HuH-7.5 (cell line): ENCODE measurements at regions not wholly inside any gene's neighbourhood (a gene's known extent, or its start where the extent isn't known, plus 50 kb on each side); places are given as distances from the start of the nearest gene placed in this dataset.

Experiments
- DNase-seq: peaks from one replicate; pipeline ENCODE4 v3.0.0; 2011; ENCODE audit warnings: low spot score

GRCh38 chr2:12168791-12169388 is 422.5 kb downstream of the LPIN1 start:
- DNase-seq: no peak

DNA sequence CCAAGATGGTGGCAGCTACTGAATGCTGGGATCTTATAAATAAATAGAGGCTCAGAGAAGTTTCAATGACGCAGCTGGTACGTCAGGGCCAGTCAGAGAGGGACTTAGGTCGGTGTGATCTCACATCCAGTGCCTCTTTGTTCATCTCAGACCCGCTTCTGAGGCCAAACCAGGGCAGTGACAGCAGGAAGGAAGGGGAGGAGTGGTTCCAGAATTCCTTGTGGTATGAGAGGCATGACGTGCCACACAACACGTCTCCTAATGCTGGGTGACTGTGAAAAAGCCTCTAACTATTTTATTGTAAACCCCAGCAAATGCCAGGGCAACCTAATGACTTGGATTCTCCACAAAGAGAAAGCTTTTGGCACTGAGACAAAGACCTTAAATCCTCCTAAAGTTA is 423.3 kb downstream of the LPIN1 start:
- no peak for DNase-seq

DNA sequence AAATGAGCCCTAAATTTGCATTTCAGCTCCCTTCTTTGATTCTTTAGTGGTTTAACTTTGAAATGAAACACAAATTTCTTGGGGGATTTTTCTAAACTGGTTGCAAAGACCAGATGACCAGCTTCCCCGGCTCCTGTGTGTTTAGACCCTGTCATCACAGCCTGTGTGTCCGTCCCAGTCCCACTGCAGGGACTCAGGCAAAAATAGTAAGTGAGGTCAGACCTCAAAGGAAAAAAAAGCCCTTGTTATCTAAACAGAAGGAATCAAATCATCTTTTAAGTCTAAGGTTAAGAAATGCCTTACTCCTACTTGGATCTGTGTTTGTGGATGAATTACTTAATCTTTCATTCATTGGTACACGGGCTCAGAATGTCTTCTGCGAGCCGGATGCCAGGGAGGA is 423.7 kb downstream of the LPIN1 start:
- no peak for DNase-seq

- no peak for DNase-seq
Observed at GRCh38 chr2:12173271-12173942, 427.0 kb downstream of the LPIN1 start.

GRCh38 chr2:12173943-12174340 is 427.5 kb downstream of the LPIN1 start:
- DNase-seq: no peak

DNA sequence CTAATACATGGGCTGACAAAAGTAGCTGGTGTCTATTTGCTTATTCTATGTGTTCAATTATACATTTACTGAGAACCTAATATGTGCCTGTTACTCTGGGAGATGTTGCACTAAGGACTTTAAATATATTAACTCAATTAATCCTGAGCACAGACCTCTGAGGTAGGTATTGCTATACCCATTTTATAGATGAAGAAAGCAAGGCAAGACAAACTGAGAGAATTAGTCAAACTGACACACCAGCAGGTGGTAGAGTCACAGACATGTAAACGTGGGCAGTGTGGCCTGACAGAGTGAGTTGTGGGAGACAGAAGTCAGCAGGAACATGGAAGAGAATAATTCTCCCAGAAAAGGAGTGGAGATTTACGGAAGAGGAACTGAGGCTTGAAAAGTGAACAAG is 428.9 kb downstream of the LPIN1 start:
- no peak for DNase-seq

GRCh38 chr2:12176623-12177454 is 430.4 kb downstream of the LPIN1 start:
- no peak for DNase-seq

DNA sequence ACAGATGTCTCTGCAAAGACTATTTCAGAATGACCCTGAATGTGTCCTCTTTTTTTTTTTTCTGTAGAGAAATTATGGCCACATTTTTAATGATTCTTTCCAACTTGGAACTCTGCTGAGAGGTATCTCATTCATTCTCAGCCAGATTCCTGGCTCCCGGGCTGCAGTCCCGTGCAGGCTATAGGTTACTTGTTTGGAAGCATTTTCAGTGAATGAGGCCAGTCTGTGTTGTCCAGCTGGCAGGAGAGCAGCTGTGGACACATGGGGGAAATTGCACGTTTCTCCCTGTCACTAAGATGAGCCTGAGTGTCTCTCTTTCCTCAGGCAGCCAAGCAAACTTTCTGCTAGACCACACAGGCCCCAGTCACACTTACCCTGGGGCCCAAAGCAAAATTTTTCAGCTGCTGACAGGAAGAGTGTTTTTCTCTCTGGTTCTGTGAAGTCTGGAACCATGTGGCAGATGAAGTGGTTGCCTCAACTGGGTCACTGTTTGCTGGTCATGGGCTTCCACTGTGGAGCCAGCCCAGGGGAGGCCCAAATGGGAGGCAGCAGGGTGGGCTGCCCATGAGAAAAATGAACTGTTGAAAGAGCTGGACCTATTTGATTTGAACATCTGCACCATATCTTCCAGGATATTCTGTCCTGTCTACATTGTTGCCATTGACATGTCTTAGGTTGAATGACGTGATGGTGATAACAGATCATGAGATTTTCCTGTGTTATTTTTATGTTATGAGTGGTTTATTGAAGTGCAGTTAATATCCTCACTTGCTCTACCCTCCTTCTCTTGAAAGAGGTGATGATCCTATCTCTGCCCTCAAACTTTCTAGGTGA is 431.2 kb downstream of the LPIN1 start:
- no peak for DNase-seq

- DNase-seq: no peak
Observed at GRCh38 chr2:12178289-12179080, 432.1 kb downstream of the LPIN1 start.

GRCh38 chr2:12180031-12180430 is 433.6 kb downstream of the LPIN1 start:
- DNase-seq: no peak

- DNase-seq: no peak
Observed at GRCh38 chr2:12183032-12183645, 436.7 kb downstream of the LPIN1 start.

DNA sequence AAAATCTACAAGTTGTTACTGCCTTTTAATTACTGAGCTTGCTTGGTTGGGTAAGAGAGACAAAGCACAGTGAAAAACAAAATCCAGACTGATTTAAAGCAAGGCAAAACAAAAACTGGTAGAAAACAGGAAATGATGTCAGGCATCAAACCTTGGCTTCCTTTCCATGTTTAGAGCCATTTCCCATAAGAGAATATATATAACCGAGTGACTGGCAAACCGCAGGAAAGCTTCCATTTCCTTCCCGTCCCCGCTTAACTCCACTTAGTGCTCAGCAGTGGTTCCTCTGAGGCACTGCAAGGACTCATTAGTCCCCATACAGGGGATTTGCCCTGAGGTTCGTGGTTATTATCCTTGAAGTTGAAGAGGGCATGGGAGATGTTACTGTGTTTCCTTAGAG is 446.3 kb downstream of the LPIN1 start:
- no peak for DNase-seq

DNA sequence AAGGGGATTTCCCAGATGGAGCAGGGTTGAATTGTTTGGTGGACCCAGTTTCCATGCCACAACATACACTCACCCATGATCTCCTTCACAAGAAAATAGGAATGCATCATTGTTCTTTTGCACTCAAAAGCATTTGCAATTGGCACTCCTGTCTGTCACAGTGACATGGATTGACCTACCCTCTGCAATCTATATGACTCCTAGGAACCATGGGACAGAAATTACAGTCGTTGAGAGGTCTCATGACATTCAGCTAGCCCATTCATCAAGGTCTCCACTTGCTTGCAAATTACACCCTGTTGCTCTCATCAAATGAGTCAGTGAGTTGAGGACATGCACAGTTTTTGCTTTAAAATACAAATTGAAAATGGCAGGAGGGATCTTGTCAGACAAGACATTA is 448.5 kb downstream of the LPIN1 start:
- no peak for DNase-seq

DNA sequence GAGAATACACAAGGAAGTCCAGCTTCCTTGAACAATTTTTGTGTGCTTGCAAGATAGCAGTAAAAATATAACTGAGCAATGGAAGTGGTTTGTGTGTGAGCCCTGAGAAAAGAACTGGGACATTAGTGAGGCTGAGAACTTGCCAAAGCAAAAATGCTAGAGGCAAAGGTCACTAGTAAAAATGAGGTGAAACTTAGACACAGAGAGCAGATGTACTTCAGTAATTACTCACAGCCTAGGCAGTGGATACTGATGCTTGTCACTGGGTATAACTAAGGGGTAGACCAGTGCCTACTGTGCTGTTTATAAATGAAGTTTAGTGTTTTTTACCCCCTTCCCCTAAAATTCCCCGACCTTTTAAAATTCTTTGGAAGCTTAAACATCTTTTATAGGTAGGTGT is 450.1 kb downstream of the LPIN1 start:
- DNase-seq: no peak

- DNase-seq: no peak
Observed at GRCh38 chr2:12197133-12197532, 450.7 kb downstream of the LPIN1 start.

GRCh38 chr2:12199491-12200211 is 453.2 kb downstream of the LPIN1 start:
- DNase-seq: no peak

- no peak for DNase-seq
Observed at GRCh38 chr2:12201369-12201768, 454.9 kb downstream of the LPIN1 start.

- no peak for DNase-seq
Observed at GRCh38 chr2:12202313-12203075, 456.1 kb downstream of the LPIN1 start.

DNA sequence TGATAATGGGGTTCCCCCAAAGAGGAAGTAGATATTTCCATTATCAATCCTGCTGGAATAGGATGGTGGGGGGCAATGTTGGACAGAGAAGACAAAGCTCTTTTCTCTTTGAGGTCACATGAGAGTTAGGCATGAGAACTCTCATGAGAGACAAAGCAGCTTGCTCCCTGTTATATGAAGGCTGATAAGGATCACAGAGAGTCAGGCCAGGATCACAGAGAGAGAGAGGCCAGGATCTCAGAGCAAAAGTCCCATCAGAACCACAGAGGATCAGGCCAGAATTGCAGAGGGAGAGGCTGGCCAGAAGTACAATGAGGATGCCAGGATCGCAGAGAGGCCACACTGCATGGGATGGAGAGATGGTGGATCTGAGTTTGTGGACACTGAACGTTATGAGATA is 457.1 kb downstream of the LPIN1 start:
- no peak for DNase-seq

DNA sequence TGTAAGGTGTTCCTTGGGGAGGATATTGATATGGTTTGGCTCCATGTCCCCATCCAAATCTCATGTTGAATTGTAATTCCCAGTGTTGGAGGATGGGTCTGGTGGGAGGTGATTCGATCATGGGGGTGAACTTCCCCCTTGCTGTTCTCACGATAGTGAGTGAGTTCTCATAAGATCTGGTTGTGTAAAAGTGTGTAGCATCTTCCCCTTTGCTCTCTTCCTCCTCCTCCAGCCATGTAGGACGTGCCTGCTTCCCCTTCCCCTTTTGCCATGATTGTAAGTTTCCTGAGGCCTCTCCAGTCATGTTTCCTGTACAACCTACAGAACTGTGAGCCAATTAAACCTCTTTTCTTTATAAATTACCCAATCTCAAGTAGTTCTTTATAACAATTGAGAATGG is 458.7 kb downstream of the LPIN1 start:
- DNase-seq: no peak
